ENCODE measurements at regions not wholly inside any gene's neighbourhood (a gene's known extent, or its start where the extent isn't known, plus 50 kb on each side); places are given as distances from the start of the nearest gene placed in this dataset.
"Not testable (repeated sequence)": the region's sequence is repeated elsewhere in the genome, so short reads cannot be mapped to it uniquely, and the experiment has no call there.

DNA sequence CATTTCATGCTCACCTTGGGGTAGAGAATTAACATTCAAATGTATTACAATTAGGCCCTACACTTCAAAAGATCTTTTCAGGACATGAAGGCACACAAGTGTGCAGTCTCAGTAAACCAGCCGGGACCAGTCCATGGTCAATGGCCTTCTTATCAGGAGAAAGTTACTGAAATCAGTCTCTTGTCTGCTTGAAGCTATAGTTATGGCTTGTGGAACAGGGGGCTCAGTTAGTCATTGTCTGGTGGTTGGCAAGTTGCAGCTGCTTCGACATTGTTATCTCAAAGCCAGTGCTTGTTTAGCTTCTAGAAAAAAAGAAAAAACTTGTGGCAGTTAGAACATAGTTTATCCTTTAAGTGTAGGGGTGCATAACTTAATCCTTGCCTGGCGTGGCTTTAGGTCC, 213.1 kb upstream of the ACO1 start:
- peaks cover 11% of the 10 kb centered on the region for H3K4me1 Mint-ChIP-seq

DNA sequence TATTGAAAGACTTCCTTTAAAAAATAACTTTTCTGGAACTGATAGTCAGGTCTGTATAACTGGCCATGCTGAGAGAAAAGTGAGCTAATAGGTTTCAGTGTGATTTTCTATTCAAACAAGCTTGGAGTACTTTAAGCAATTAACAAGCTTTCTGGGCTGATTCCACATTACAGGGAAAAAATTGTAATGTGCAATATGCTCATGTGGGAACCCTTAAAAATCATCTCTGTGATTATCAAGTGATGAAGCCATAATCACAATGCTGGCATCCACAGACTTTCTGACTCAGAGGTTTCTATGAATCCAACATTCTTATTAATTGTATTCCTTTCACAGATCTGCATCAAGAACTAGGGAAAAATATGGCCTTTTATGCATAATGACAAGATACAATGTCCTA, 212.2 kb upstream of the ACO1 start:
- no peaks in the 10 kb centered on the region for H3K27me3 Mint-ChIP-seq (ENCODE audit: low read depth)
- H3K4me3 Mint-ChIP-seq = no peak overlapping the region
- peaks cover 12% of the 10 kb centered on the region for H3K4me1 Mint-ChIP-seq
- no peaks in the 10 kb centered on the region for H3K36me3 Mint-ChIP-seq (ENCODE audit: low read depth)
- TF ChIP-seq, protein P1, sequence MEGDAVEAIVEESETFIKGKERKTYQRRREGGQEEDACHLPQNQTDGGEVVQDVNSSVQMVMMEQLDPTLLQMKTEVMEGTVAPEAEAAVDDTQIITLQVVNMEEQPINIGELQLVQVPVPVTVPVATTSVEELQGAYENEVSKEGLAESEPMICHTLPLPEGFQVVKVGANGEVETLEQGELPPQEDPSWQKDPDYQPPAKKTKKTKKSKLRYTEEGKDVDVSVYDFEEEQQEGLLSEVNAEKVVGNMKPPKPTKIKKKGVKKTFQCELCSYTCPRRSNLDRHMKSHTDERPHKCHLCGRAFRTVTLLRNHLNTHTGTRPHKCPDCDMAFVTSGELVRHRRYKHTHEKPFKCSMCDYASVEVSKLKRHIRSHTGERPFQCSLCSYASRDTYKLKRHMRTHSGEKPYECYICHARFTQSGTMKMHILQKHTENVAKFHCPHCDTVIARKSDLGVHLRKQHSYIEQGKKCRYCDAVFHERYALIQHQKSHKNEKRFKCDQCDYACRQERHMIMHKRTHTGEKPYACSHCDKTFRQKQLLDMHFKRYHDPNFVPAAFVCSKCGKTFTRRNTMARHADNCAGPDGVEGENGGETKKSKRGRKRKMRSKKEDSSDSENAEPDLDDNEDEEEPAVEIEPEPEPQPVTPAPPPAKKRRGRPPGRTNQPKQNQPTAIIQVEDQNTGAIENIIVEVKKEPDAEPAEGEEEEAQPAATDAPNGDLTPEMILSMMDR (IDR thresholded peaks at IDR 0.05; ENCODE audit: unreplicated experiment in 3 of 3) = no peak
- H3K27ac Mint-ChIP-seq = no peak overlapping the region
- H3K9me3 Mint-ChIP-seq = no peaks in the 10 kb centered on the region

More for the DNA sequence above, 213.1 kb upstream of the ACO1 start:
- Mint-ChIP-seq H3K9me3 (no peaks in the 10 kb centered on the region), H3K36me3 (ENCODE audit: low read depth) (no peaks in the 10 kb centered on the region), H3K4me3 (no peak overlapping the region), H3K27me3 (ENCODE audit: low read depth) (no peaks in the 10 kb centered on the region), H3K27ac (no peak overlapping the region)
- TF ChIP-seq, protein P1 (IDR thresholded peaks at IDR 0.05; ENCODE audit: unreplicated experiment in 3 of 3) = no peak

DNA sequence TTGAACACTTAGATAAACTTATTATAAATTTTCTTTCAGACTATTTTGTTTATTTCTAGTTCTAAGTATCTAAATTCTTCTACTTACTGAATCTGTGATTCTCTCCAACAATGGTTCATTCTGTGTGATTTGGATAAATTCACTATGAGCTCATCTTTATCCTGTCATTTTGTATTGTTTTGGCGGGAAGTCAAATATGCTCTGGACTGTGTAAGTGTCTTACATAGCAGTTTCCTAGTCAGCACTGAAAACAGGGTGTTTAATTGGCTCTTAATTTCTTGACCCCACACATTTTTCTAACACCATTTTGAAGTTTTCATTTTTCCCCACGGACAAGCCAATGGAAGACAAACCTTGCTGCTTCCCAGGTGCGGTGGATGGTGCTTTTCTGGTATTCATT, 207.0 kb upstream of the ACO1 start:
- TF ChIP-seq, protein P1 (IDR thresholded peaks at IDR 0.05; ENCODE audit: unreplicated experiment in 3 of 3) = no peak
- Mint-ChIP-seq H3K9me3 (no peaks in the 10 kb centered on the region), H3K27me3 (ENCODE audit: low read depth) (no peaks in the 10 kb centered on the region), H3K4me1 (peaks cover 4% of the 10 kb centered on the region), H3K27ac (no peak overlapping the region), H3K4me3 (no peak overlapping the region), H3K36me3 (ENCODE audit: low read depth) (no peaks in the 10 kb centered on the region)

DNA sequence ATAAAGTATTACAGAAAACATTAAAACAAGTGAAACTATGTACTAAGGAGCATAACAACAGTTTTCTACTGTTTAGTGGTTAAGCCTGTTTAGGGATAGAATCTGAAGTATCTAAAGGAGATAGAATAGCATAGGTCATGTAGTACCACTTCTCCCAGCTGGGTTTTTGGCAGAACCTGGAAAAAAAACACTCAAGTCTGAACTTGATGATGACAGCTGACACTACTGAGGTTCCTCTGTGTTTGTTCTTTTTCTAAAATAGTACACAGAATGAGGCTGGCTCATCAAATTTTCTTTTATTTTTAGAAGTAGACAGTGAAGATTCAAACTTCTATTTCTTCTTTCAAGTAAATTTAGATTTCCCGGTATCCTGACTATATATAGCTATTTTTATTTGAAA, 203.8 kb upstream of the ACO1 start:
- Mint-ChIP-seq H3K36me3 (ENCODE audit: low read depth) (no peaks in the 10 kb centered on the region), H3K27me3 (ENCODE audit: low read depth) (no peaks in the 10 kb centered on the region), H3K4me1 (peaks cover 4% of the 10 kb centered on the region), H3K9me3 (peaks cover 2% of the 10 kb centered on the region), H3K27ac (no peak overlapping the region), H3K4me3 (no peak overlapping the region)
- TF ChIP-seq, protein P1 (IDR thresholded peaks at IDR 0.05; ENCODE audit: unreplicated experiment in 3 of 3) = no peak

DNA sequence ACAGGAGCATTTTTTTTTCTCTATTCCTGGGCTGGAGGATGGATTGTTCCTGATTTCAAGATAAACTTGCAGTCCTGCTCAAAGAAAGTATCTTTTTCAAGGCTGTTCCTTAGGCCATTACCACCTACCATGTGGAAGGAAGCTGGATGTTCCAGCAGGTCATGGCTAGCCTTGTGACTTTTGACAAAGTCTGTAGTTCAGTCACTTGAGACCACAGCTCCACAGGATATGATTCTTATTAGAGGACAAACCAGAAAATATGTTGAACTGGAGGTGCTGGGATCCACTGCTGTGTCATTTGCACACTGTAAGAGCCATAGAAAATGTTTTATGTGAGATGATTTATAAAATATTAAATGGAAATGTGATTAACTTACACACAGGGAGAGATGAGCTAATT, 184.2 kb upstream of the ACO1 start:
- H3K27ac Mint-ChIP-seq = no peak overlapping the region
- no peaks in the 10 kb centered on the region for H3K9me3 Mint-ChIP-seq
- TF ChIP-seq, protein P1 (IDR thresholded peaks at IDR 0.05; ENCODE audit: unreplicated experiment in 3 of 3) = no peak
- no peaks in the 10 kb centered on the region for H3K27me3 Mint-ChIP-seq (ENCODE audit: low read depth)
- H3K36me3 Mint-ChIP-seq (ENCODE audit: low read depth) = no peaks in the 10 kb centered on the region
- H3K4me3 Mint-ChIP-seq = no peak overlapping the region
- H3K4me1 Mint-ChIP-seq = no peaks in the 10 kb centered on the region

DNA sequence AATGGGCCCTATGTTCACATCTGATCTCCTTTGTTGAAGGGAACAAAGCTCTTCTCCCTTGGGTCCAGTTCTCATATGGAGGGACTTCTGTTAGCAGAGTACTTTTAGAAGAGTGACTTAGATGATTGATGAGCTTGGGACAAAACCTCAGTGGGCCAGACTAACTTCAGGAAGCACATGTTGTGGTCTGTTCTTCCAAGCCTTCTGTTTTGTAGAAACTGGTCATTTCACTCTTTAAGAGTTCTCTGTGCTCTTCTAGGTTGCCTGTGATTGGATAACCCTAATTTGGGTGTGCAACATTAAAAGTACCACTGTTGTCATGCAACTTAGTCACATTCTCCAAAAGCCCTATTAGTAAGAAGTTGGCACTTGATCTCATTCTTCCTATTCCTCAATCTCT, 183.5 kb upstream of the ACO1 start:
- no peaks in the 10 kb centered on the region for H3K9me3 Mint-ChIP-seq
- H3K27me3 Mint-ChIP-seq (ENCODE audit: low read depth) = no peaks in the 10 kb centered on the region
- H3K36me3 Mint-ChIP-seq (ENCODE audit: low read depth) = no peaks in the 10 kb centered on the region
- TF ChIP-seq, protein P1 (IDR thresholded peaks at IDR 0.05; ENCODE audit: unreplicated experiment in 3 of 3) = no peak
- no peak overlapping the region for H3K27ac Mint-ChIP-seq
- H3K4me1 Mint-ChIP-seq = no peaks in the 10 kb centered on the region
- no peak overlapping the region for H3K4me3 Mint-ChIP-seq

DNA sequence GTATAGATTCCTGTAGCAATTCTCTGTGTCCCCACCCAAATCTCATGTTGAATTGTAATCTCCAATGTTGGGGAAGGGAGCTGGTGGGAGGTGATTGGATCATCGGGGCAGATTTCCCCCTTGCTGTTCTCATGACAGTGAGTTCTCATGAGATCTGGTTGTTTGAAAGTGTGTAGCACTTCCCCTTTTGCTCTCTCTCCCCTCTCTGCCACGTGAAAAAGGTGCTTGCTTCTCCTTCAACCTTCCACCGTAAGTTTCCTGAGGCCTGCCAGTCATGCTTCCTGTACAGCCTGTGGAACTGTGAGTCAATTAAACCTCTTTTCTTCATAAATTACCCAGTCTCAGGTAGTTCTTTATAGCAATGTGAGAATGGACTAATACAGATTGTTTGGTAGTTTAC, 175.3 kb upstream of the ACO1 start:
- not testable (repeated sequence) for H3K27ac Mint-ChIP-seq; H3K4me1 Mint-ChIP-seq; H3K27me3 Mint-ChIP-seq (ENCODE audit: low read depth); H3K4me3 Mint-ChIP-seq; H3K9me3 Mint-ChIP-seq; H3K36me3 Mint-ChIP-seq (ENCODE audit: low read depth)
